ENCODE measurements at regions not wholly inside any gene's neighbourhood (a gene's known extent, or its start where the extent isn't known, plus 50 kb on each side); places are given as distances from the start of the nearest gene placed in this dataset.

DNA sequence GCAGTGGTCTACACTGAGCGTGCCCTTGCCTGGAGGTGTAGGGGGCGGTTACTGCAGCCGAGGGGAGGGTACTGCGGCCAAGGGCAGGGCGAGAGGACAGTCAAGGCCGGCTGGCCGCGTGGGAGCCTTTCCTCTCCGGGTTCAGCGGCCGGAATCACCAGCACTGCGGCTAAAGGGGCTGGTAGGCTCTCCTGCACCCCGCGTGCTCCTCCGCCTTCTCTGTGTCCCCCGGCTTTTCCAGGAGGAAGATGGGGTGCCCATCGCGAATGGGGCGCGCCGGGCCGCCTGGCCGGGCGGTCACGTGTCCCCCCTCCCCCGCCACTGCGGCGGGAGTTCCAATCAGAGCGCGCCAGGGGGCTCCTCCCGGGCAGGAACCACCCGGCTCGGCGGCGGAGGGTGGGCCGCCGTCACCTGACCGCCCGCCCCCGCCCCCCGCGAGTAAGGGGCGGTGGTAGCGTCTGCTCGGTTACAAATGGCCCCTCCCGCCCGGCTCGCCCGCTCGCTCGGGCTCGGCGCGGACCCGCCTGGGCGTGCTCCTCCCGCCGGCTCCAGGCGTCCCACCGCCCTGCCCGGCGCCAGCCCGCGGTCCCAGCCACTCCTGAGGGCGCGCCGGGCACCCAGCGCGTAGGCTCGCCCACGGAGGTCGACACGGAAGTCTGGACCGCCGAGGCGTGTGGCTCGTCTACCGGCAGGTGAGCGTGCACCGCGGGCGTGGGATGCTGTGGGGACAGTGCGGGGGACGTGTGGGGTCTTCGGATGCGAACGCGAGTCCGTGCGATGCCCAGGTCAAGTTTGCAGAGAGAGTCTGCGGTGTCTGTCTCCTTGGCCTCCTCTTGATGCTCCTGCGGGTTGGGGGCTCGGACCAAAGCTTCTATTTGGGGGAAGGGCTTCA, 242.6 kb upstream of the TOPAZ1 start:
- TF ChIP-seq, protein P1, sequence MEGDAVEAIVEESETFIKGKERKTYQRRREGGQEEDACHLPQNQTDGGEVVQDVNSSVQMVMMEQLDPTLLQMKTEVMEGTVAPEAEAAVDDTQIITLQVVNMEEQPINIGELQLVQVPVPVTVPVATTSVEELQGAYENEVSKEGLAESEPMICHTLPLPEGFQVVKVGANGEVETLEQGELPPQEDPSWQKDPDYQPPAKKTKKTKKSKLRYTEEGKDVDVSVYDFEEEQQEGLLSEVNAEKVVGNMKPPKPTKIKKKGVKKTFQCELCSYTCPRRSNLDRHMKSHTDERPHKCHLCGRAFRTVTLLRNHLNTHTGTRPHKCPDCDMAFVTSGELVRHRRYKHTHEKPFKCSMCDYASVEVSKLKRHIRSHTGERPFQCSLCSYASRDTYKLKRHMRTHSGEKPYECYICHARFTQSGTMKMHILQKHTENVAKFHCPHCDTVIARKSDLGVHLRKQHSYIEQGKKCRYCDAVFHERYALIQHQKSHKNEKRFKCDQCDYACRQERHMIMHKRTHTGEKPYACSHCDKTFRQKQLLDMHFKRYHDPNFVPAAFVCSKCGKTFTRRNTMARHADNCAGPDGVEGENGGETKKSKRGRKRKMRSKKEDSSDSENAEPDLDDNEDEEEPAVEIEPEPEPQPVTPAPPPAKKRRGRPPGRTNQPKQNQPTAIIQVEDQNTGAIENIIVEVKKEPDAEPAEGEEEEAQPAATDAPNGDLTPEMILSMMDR (conservative IDR thresholded peaks at IDR 0.05; ENCODE audit: low read length): no peak
- TF ChIP-seq EZH2phosphoT487 (IDR thresholded peaks at IDR 0.05; ENCODE audit: borderline replicate concordance): no peak

All from Loucy (cell line).